DMS153 (cell line): ENCODE measurements at regions not wholly inside any gene's neighbourhood (a gene's known extent, or its start where the extent isn't known, plus 50 kb on each side); places are given as distances from the start of the nearest gene placed in this dataset.
"Not testable (repeated sequence)": the region's sequence is repeated elsewhere in the genome, so short reads cannot be mapped to it uniquely, and the experiment has no call there.

Source experiments
- DNase-seq: peaks from one replicate; lab custom pipeline; 2025; lab: John Stamatoyannopoulos, UW

- DNase-seq = no peak
Measured at GRCh38 chr5:116740771-116741170, 166.1 kb upstream of the SEMA6A start.

- no peak for DNase-seq
Measured at GRCh38 chr5:116739571-116739970, 164.9 kb upstream of the SEMA6A start.

GRCh38 chr5:116738615-116739261 lies 164.1 kb upstream of the SEMA6A start:
- no peak for DNase-seq

- DNase-seq = peak; percentile 59
Measured at GRCh38 chr5:116738239-116738614, 163.6 kb upstream of the SEMA6A start.

- no peak for DNase-seq
Measured at GRCh38 chr5:116736671-116737070, 162.0 kb upstream of the SEMA6A start.

- DNase-seq = no peak
Measured at GRCh38 chr5:116733991-116734975, 159.7 kb upstream of the SEMA6A start.

GRCh38 chr5:116732591-116732990 lies 158.0 kb upstream of the SEMA6A start:
- DNase-seq = no peak

- DNase-seq = no peak
Measured at GRCh38 chr5:116731432-116731831, 156.8 kb upstream of the SEMA6A start.

- DNase-seq = no peak
Measured at GRCh38 chr5:116730706-116731105, 156.1 kb upstream of the SEMA6A start.

GRCh38 chr5:116730185-116730584 lies 155.6 kb upstream of the SEMA6A start:
- no peak for DNase-seq

GRCh38 chr5:116727248-116727647 lies 152.6 kb upstream of the SEMA6A start:
- DNase-seq = no peak

GRCh38 chr5:116726180-116726579 lies 151.6 kb upstream of the SEMA6A start:
- not testable (repeated sequence) for DNase-seq

- no peak for DNase-seq
Measured at GRCh38 chr5:116724971-116725370, 150.3 kb upstream of the SEMA6A start.

- no peak for DNase-seq
Measured at GRCh38 chr5:116722651-116723050, 148.0 kb upstream of the SEMA6A start.

- DNase-seq = no peak
Measured at GRCh38 chr5:116719106-116719505, 144.5 kb upstream of the SEMA6A start.

- no peak for DNase-seq
Measured at GRCh38 chr5:116718317-116718716, 143.7 kb upstream of the SEMA6A start.

GRCh38 chr5:116709082-116709481 lies 134.5 kb upstream of the SEMA6A start:
- DNase-seq = no peak

GRCh38 chr5:116705121-116705519 lies 130.5 kb upstream of the SEMA6A start:
- not testable (repeated sequence) for DNase-seq

GRCh38 chr5:116703941-116704340 lies 129.3 kb upstream of the SEMA6A start:
- no peak for DNase-seq

GRCh38 chr5:116703328-116703727 lies 128.7 kb upstream of the SEMA6A start:
- no peak for DNase-seq

GRCh38 chr5:116702776-116703175 lies 128.2 kb upstream of the SEMA6A start:
- no peak for DNase-seq

- DNase-seq = no peak
Measured at GRCh38 chr5:116699332-116699731, 124.7 kb upstream of the SEMA6A start.

GRCh38 chr5:116696366-116696765 lies 121.7 kb upstream of the SEMA6A start:
- no peak for DNase-seq
